GOT3 (cell line): ENCODE measurements at regions not wholly inside any gene's neighbourhood (a gene's known extent, or its start where the extent isn't known, plus 50 kb on each side); places are given as distances from the start of the nearest gene placed in this dataset.
"Not testable (repeated sequence)": the region's sequence is repeated elsewhere in the genome, so short reads cannot be mapped to it uniquely, and the experiment has no call there.

Source experiments
- DNase-seq: peaks from one replicate; lab custom pipeline; 2025; ENCODE audit warnings: mixed read lengths; lab: John Stamatoyannopoulos, UW

GRCh38 chr3:64437131-64437530 lies 211.9 kb upstream of the PRICKLE2 start:
- DNase-seq: no peak

- not testable (repeated sequence) for DNase-seq
Observed at GRCh38 chr3:64435023-64435422, 209.8 kb upstream of the PRICKLE2 start.

- DNase-seq: no peak
Observed at GRCh38 chr3:64432870-64433269, 207.6 kb upstream of the PRICKLE2 start.

DNA sequence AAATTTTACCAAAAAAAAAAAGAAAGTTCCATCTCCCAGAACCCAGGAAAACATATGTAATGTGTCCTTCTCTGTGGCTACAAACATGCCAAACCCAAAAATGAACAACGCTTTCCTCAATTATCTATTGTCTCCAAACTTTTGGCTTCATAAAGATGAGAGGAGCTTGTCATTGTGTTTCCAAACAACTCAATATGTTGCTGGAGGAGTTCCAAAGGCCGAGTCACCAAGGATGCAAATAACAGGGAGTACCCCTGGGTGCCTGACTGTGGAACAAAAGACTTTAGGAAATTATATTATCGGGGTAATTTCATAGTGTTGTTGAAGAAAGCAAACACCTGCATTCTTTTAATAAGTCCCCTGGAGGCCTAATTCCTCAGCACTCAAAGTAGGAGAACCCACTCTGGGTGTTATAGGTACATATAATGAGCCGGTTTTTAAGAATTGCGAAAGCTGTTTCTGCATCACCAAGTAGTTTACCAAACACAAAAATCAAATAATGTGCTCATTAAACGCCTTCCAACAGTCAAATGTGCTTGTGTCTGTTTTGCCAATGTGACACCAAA lies 206.3 kb upstream of the PRICKLE2 start:
- DNase-seq: no peak

DNA sequence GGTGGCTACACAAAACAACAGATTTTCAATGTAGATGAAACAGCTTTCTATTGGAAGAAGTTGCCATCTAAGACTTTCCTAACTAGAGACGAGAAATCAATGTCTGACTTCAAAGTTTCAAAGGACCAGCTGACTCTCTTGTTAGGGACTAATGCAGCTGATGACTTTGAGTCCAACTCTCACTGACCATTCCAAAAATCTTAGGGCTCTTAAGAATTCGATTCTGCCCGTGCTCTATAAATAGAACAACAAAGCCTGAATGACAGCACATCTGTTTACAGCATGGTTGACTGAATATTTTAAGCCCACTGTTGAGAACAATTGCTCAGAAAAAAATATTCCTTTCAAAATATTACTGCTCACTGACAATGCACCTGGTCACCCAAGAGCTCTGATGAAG lies 202.4 kb upstream of the PRICKLE2 start:
- no peak for DNase-seq

DNA sequence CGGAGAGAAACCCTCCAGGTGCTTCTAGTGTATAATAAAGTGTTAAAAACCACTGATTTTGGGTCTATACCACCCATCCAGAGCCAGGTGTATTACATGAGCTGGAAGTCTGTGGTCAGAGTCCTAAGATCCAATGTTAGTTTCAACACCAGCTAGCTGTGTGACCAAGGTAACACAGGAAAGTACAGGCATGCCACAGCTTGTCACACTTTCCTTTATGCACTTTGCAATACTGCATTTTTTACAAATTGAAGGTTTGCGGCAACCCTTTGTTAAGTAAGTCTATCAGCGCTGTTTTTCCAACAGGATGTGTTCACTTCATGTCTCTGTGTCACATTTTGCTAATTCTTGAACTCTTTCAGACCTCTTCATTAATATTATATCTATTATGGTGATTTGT lies 201.3 kb upstream of the PRICKLE2 start:
- no peak for DNase-seq

- no peak for DNase-seq
Observed at GRCh38 chr3:64422932-64423331, 197.7 kb upstream of the PRICKLE2 start.

DNA sequence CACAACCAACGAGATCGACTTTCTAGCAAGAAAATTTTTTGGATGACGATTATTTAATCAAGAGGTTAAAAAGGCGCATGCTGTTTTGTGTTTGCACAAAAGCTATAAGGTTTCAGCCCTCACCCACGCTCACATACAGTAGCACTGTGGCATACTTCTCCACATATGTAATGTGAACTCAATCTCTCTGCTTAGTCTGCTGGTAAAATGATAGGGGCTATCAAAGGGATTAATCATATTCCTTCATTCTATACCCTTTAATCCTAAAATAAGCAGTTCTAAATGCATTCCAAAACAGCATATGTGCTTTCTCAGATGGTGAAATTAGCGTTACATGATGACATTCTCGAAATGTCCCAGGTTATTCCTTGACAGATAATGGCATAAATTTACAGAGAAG lies 196.9 kb upstream of the PRICKLE2 start:
- DNase-seq: no peak

- no peak for DNase-seq
Observed at GRCh38 chr3:64417816-64418215, 192.6 kb upstream of the PRICKLE2 start.

DNA sequence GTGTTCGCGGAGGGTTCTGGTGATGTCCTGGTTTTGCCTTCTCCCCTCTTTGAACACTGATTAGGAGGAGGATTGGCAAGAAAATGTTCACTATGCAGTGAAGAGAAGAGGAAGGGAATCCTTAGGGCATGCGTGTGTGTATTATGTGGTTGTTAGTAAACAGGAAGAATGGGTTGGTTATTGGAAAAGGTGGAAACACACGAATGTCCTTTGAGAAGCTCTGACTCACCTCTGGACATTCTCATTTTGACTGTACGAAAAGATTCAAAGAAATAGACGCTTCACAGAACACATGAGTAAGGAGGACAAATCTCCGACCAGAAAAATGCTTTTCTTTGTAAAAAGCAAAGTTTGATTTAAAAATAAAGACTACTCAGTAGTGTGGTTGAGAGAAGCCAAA lies 188.8 kb upstream of the PRICKLE2 start:
- no peak for DNase-seq

- DNase-seq: no peak
Observed at GRCh38 chr3:64411101-64411500, 185.8 kb upstream of the PRICKLE2 start.

- DNase-seq: no peak
Observed at GRCh38 chr3:64410226-64410625, 185.0 kb upstream of the PRICKLE2 start.

DNA sequence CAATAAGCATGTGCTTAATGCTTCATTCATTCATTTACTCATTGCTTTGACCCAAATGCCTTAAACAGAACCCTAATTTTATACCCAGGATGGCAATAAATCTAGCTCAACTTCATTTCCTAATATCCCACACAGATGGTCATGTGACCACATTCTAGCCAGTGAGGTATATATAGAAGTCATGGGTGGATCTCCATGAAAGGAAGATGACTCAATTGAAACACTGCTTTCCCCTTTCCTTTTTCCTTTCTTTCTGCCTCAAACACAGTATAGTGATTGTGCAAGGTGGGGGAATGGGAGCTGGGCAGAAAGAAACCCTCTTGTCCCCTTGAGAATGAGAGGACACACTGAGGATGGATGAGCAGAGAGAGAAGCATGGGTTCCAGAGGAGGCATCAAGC lies 183.5 kb upstream of the PRICKLE2 start:
- no peak for DNase-seq

- DNase-seq: no peak
Observed at GRCh38 chr3:64406271-64406670, 181.0 kb upstream of the PRICKLE2 start.

GRCh38 chr3:64405211-64405835 lies 180.1 kb upstream of the PRICKLE2 start:
- DNase-seq: no peak

DNA sequence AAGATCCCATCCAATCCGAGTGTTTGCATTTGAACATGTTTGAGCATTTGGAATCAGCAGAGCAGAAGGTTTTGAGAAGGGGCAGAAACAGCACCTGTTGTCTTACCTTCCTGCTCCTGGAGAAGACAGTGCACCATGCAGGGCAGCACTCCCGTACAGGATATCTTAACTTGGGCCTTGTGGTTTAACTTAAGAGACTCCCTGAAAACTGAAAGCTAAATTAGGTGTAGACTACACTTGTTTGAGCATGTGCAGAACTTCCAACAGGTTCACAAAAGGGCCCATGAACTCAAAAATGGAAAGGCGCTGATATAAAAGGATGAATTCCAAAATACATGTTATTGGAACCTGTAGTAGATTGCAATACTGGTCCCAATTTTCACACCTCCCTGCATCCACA lies 175.4 kb upstream of the PRICKLE2 start:
- no peak for DNase-seq

DNA sequence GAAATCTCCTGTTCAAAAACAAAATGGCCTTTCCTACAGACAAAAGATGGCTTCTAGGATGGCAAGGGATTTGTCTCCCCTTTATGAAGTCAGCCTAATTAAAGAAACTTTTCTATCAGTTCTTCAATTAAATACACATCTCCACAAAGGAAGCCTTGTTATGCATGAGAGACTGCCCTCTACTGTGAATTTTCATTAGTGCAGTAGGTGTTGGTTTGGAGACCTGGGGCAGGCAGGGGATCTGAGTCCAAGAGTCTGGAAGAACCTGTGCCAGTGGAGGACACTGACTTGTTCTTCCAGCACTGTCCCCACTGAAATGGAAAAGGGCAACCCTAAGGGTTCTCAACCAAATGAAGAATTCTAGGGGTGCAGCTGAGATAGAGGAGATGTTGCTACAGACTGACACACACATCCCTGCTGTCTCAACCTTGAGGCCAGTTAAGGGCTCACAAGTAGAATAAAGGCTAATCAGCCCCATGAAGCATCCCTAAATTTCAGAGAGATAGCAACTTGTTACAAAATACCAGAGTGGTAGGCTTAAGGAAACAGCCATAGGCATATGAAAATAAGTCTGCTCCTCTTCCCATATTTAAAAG lies 174.0 kb upstream of the PRICKLE2 start:
- DNase-seq: no peak

DNA sequence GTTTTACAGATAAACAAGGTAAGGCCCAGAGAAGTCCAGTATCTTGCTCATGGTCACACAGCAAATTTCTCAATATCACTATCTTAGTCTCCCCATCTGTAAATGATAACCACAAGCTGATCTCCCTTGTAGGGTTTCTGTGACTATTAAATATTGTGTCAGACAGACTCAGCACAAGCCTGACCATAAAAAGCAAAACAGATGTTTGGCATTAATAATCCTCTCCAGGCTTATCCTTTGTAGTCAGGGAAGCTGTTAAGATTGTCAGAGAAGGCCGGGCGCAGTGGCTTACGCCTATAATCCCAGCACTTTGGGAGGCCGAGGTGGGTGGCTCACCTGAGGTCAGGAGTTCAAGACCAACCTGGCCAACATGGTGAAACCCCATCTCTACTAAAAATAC lies 173.2 kb upstream of the PRICKLE2 start:
- no peak for DNase-seq

- DNase-seq: no peak
Observed at GRCh38 chr3:64398006-64398405, 172.7 kb upstream of the PRICKLE2 start.

- no peak for DNase-seq
Observed at GRCh38 chr3:64397573-64397972, 172.3 kb upstream of the PRICKLE2 start.

GRCh38 chr3:64395490-64395889 lies 170.2 kb upstream of the PRICKLE2 start:
- DNase-seq: no peak

DNA sequence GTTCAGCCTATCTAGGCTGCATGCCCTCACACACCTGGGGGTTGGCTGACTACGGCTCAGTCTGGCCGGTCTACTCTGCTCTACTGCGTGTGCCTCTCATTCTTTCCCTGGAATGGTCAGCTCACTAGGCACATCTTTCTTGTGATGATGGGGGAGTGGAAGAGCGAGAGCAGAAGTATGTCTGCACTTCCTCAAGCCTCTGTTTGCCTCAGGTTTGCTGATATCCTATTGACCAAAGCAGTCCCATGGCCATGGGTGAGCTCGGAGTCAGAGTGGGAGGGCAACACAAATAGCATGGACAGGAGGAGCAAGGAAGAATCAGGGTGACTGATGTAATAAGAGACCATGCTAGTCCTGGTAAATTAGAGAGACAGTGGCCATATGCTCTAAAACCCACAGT lies 167.9 kb upstream of the PRICKLE2 start:
- no peak for DNase-seq

DNA sequence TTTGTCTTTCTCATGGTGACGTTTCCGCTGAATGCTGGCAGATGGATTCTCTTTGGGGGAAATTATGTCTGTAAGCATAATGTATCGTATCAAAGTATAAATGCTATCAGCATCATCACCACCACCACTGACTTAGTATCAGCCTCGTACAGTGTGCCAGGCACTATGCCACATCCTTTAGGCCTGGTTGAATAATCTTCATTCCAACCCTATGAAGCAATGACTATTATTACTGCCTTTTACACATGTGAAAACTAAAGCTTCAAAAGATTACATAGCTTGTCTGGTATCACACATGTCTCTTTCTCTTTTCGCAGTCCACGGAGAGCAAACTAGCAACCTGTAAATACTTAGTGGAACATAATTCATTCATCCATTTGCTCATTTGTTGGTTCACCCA lies 166.7 kb upstream of the PRICKLE2 start:
- no peak for DNase-seq

- no peak for DNase-seq
Observed at GRCh38 chr3:64390893-64391292, 165.6 kb upstream of the PRICKLE2 start.
